PC-3 (cell line): ENCODE measurements at regions not wholly inside any gene's neighbourhood (a gene's known extent, or its start where the extent isn't known, plus 50 kb on each side); places are given as distances from the start of the nearest gene placed in this dataset.

Source experiments
- EZH2 ChIP-seq: fragments of 300-600 bp; sonication (generic); IDR thresholded peaks from one replicate; pipeline ENCODE4 v1.6.1; 2017; ENCODE audit warnings: antibody characterized with exemption, mild to moderate bottlenecking, low read length; ENCODE audit not compliant: unreplicated experiment
- TF ChIP-seq, protein P1 (sequence below): fragments of 300-600 bp; sonication (generic); conservative IDR thresholded peaks from 2 replicates; pipeline ENCODE4 v1.5.1; 2017; ENCODE audit warnings: antibody characterized with exemption, low read depth, mild to moderate bottlenecking, low read length

DNA sequence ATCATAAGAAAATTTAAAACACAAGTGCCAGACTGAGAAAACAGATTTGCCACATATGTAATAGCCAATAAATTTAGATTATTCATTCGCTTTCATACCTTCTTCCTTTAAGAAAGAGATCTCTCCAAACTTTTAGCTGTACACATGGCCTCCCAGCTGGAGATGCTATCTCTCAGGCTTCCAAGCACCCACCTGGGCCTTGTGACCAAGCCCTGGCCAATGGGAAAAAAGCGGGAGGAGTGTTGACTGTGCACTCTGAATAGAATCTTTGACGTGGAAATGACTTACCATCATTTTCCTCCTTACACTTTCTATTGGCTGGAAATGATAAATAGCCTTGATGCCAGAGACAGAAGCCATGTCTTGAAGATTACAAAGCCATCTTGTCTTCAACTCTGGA lies 1106.6 kb downstream of the TBL1XR1 start:
- TF ChIP-seq, protein P1, sequence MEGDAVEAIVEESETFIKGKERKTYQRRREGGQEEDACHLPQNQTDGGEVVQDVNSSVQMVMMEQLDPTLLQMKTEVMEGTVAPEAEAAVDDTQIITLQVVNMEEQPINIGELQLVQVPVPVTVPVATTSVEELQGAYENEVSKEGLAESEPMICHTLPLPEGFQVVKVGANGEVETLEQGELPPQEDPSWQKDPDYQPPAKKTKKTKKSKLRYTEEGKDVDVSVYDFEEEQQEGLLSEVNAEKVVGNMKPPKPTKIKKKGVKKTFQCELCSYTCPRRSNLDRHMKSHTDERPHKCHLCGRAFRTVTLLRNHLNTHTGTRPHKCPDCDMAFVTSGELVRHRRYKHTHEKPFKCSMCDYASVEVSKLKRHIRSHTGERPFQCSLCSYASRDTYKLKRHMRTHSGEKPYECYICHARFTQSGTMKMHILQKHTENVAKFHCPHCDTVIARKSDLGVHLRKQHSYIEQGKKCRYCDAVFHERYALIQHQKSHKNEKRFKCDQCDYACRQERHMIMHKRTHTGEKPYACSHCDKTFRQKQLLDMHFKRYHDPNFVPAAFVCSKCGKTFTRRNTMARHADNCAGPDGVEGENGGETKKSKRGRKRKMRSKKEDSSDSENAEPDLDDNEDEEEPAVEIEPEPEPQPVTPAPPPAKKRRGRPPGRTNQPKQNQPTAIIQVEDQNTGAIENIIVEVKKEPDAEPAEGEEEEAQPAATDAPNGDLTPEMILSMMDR, result no peak
- no peak for TF ChIP-seq EZH2
